Right atrium auricular region (tissue), 2 donors: ENCODE measurements at regions not wholly inside any gene's neighbourhood (a gene's known extent, or its start where the extent isn't known, plus 50 kb on each side); places are given as distances from the start of the nearest gene placed in this dataset.

Source experiments
- DNase-seq: peaks from one replicate; pipeline ENCODE4 v3.0.0-alpha.2; 2019; ENCODE audit warnings: low spot score
- H3K27ac ChIP-seq, 2 donors: fragments of 200-600 bp; sonication (generic); 1 replicate in 1 of 2; 2 replicates in 1 of 2; pipeline ENCODE4 v1.5.1; 2016 to 2019
- H3K27me3 ChIP-seq, 2 donors: fragments of 200-600 bp; sonication (generic); one replicate each; pipeline versions ENCODE4 v1.5.1 to v1.6.0; 2017 to 2019
- H3K36me3 ChIP-seq: fragments of 200-600 bp; sonication (generic); one replicate; pipeline ENCODE4 v1.5.1; 2016
- H3K4me1 ChIP-seq, 2 donors: fragments of 200-600 bp; sonication (generic); one replicate each; pipeline versions ENCODE4 v1.5.1 to v1.6.0; 2017 to 2019
- H3K4me3 ChIP-seq, 2 donors: fragments of 200-600 bp; sonication (generic); 1 replicate in 1 of 2; 2 replicates in 1 of 2; pipeline ENCODE4 v1.5.1; 2017 to 2019; ENCODE audit warnings: mild to moderate bottlenecking in 1 of 2, moderate library complexity in 1 of 2
- H3K9me3 ChIP-seq, 2 donors: fragments of 200-600 bp; sonication (generic); one replicate each; pipeline ENCODE4 v1.5.1; 2019
- CTCF ChIP-seq, 2 donors: fragments of 200-600 bp; sonication (generic); IDR thresholded peaks; one replicate each; pipeline ENCODE4 v1.5.1; 2019; ENCODE audit warnings: antibody characterized with exemption in 2 of 2

- TF ChIP-seq CTCF (IDR thresholded peaks at IDR 0.05) = no peak
- no peak for DNase-seq
- Histone ChIP-seq H3K9me3 (no peaks in the 10 kb centered on the region), H3K4me3 (no peak overlapping the region), H3K27me3 (no peaks in the 10 kb centered on the region), H3K27ac (no peak overlapping the region), H3K4me1 (no peaks in the 10 kb centered on the region), H3K36me3 (no peaks in the 10 kb centered on the region)
Observed at GRCh38 chr10:55509168-55509567, 708.1 kb upstream of the PCDH15 start.

GRCh38 chr10:55500931-55501559 lies 700.0 kb upstream of the PCDH15 start:
- no peaks in the 10 kb centered on the region for H3K9me3 ChIP-seq
- DNase-seq = no peak
- H3K4me1 ChIP-seq = no peaks in the 10 kb centered on the region
- no peak overlapping the region for H3K4me3 ChIP-seq
- no peaks in the 10 kb centered on the region for H3K36me3 ChIP-seq
- TF ChIP-seq CTCF (IDR thresholded peaks at IDR 0.05) = peak; percentile 19 to 64
- no peak overlapping the region for H3K27ac ChIP-seq
- no peaks in the 10 kb centered on the region for H3K27me3 ChIP-seq

- no peak for TF ChIP-seq CTCF (IDR thresholded peaks at IDR 0.05)
- H3K9me3 ChIP-seq = no peaks in the 10 kb centered on the region
Observed at GRCh38 chr10:55497893-55498499, 697.0 kb upstream of the PCDH15 start.

GRCh38 chr10:55495555-55495954 lies 694.5 kb upstream of the PCDH15 start:
- Histone ChIP-seq H3K4me3 (no peak overlapping the region), H3K4me1 (no peaks in the 10 kb centered on the region), H3K36me3 (no peaks in the 10 kb centered on the region), H3K9me3 (no peaks in the 10 kb centered on the region), H3K27ac (no peak overlapping the region), H3K27me3 (no peaks in the 10 kb centered on the region)
- TF ChIP-seq CTCF (IDR thresholded peaks at IDR 0.05) = no peak
- DNase-seq = no peak

More at GRCh38 chr10:55497893-55498499, 697.0 kb upstream of the PCDH15 start:
- no peak for DNase-seq
- Histone ChIP-seq H3K27ac (no peak overlapping the region), H3K4me1 (no peaks in the 10 kb centered on the region), H3K4me3 (no peak overlapping the region), H3K36me3 (no peaks in the 10 kb centered on the region), H3K27me3 (no peaks in the 10 kb centered on the region)

GRCh38 chr10:55491712-55492111 lies 690.7 kb upstream of the PCDH15 start:
- Histone ChIP-seq H3K9me3 (no peaks in the 10 kb centered on the region), H3K4me3 (no peak overlapping the region), H3K27me3 (no peaks in the 10 kb centered on the region), H3K36me3 (no peaks in the 10 kb centered on the region), H3K27ac (no peak overlapping the region), H3K4me1 (no peaks in the 10 kb centered on the region)
- TF ChIP-seq CTCF (IDR thresholded peaks at IDR 0.05) = no peak
- DNase-seq = no peak

- Histone ChIP-seq H3K9me3 (peaks cover 0 to 7% of the 10 kb centered on the region in 2 donors), H3K4me1 (no peaks in the 10 kb centered on the region), H3K27me3 (no peaks in the 10 kb centered on the region), H3K4me3 (no peak overlapping the region), H3K36me3 (no peaks in the 10 kb centered on the region), H3K27ac (no peak overlapping the region)
- no peak for DNase-seq
- TF ChIP-seq CTCF (IDR thresholded peaks at IDR 0.05) = no peak
Observed at GRCh38 chr10:55485827-55486226, 684.8 kb upstream of the PCDH15 start.
